Neural cell (in vitro differentiated cells): ENCODE measurements at regions not wholly inside any gene's neighbourhood (a gene's known extent, or its start where the extent isn't known, plus 50 kb on each side); places are given as distances from the start of the nearest gene placed in this dataset.
"Not testable (repeated sequence)": the region's sequence is repeated elsewhere in the genome, so short reads cannot be mapped to it uniquely, and the experiment has no call there.

Experiments used
- H2AFZ ChIP-seq: fragments of 200-600, 300-800 bp; sonication (generic), shearing (Covaris generic); 2 replicates; pipeline ENCODE4 v1.6.0; 2014; ENCODE audit warnings: low read depth, mild to moderate bottlenecking, antibody characterized with exemption, low read length, moderate library complexity
- H3F3A ChIP-seq: fragments of 200-600 bp; shearing (Covaris generic); 2 replicates; pipeline ENCODE4 v1.6.1; 2016; ENCODE audit warnings: mild to moderate bottlenecking, moderate library complexity, mixed read lengths, antibody characterized with exemption, low read length; ENCODE audit not compliant: insufficient read depth, poor library complexity, severe bottlenecking
- H3K27ac ChIP-seq: fragments of 200-600, 300-800 bp; sonication (generic), shearing (Covaris generic); 2 replicates; pipeline ENCODE4 v1.5.1; 2014; ENCODE audit warnings: mild to moderate bottlenecking, low read length, moderate library complexity
- H3K27me3 ChIP-seq: fragments of 300-800, 200-600 bp; sonication (generic), shearing (Covaris generic); 2 replicates; pipeline ENCODE4 v1.6.0; 2014; ENCODE audit warnings: mild to moderate bottlenecking, low read depth, low read length, moderate library complexity; ENCODE audit not compliant: insufficient read depth
- H3K36me3 ChIP-seq: fragments of 300-800, 200-600 bp; sonication (generic), shearing (Covaris generic); 2 replicates; pipeline ENCODE4 v1.5.1; 2014; ENCODE audit warnings: mild to moderate bottlenecking, antibody characterized with exemption, low read length, moderate library complexity; ENCODE audit not compliant: insufficient read depth
- H3K4me2 ChIP-seq: fragments of 300-800, 200-600 bp; sonication (generic), shearing (Covaris generic); 2 replicates; pipeline ENCODE4 v1.6.0; 2014; ENCODE audit warnings: mild to moderate bottlenecking, low read length
- H3K4me3 ChIP-seq: fragments of 300-800, 200-600 bp; sonication (generic), shearing (Covaris generic); 2 replicates; pipeline ENCODE4 v1.5.1; 2014; ENCODE audit warnings: mild to moderate bottlenecking, low read length, moderate library complexity
- H3K79me2 ChIP-seq: fragments of 200-600 bp; shearing (Covaris generic); replicated peaks from 2 replicates; pipeline ENCODE4 v1.6.0; 2014; ENCODE audit warnings: mild to moderate bottlenecking, low read length, moderate library complexity; ENCODE audit not compliant: insufficient read depth
- H3K9ac ChIP-seq: fragments of 300-800, 200-600 bp; sonication (generic), shearing (Covaris generic); 2 replicates; pipeline ENCODE4 v1.6.1; 2016; ENCODE audit warnings: mild to moderate bottlenecking, low read length, mixed read lengths
- H3K9me2 ChIP-seq: fragments of 200-600 bp; shearing (Covaris generic); 2 replicates; pipeline ENCODE4 v1.6.1; 2016; ENCODE audit warnings: mild to moderate bottlenecking, low read length, mixed read lengths; ENCODE audit not compliant: insufficient read depth
- H3K9me3 ChIP-seq: fragments of 200-600, 300-800 bp; sonication (generic), shearing (Covaris generic); 2 replicates; pipeline ENCODE4 v1.6.1; 2016; ENCODE audit warnings: mild to moderate bottlenecking, mixed run types, low read length, moderate library complexity, mixed read lengths
- H4K20me1 ChIP-seq: fragments of 200-600 bp; shearing (Covaris generic); 2 replicates; pipeline ENCODE4 v1.6.1; 2016; ENCODE audit warnings: mild to moderate bottlenecking, mixed run types; ENCODE audit not compliant: insufficient read depth
- CTCF ChIP-seq: fragments of 450-650 bp; IDR thresholded peaks from 2 replicates; pipeline ENCODE4 v1.5.1; 2014; ENCODE audit warnings: antibody characterized with exemption, mild to moderate bottlenecking, moderate library complexity; ENCODE audit not compliant: poor library complexity, severe bottlenecking
- EP300 ChIP-seq: fragments of 450-650 bp; conservative IDR thresholded peaks from 2 replicates; pipeline ENCODE4 v1.6.1; 2014; ENCODE audit warnings: antibody characterized with exemption, mild to moderate bottlenecking, moderate library complexity; ENCODE audit not compliant: poor library complexity, severe bottlenecking
- EZH2 ChIP-seq: fragments of 200-600, 300-800 bp; shearing (Covaris generic), sonication (generic); IDR thresholded peaks from 2 replicates; pipeline ENCODE4 v1.6.1; 2014; ENCODE audit warnings: antibody characterized with exemption, low read length, borderline replicate concordance, mild to moderate bottlenecking; ENCODE audit not compliant: insufficient read depth, poor library complexity, severe bottlenecking
- MXI1 ChIP-seq: fragments of 450-650 bp; conservative IDR thresholded peaks from 2 replicates; pipeline ENCODE4 v1.6.1; 2014; ENCODE audit warnings: antibody characterized with exemption, mild to moderate bottlenecking; ENCODE audit not compliant: poor library complexity, severe bottlenecking
- POLR2AphosphoS5 ChIP-seq: IDR thresholded peaks from 2 replicates; pipeline ENCODE4 v1.6.1; 2012
- RAD21 ChIP-seq: fragments of 450-650 bp; conservative IDR thresholded peaks from 2 replicates; pipeline ENCODE4 v1.6.1; 2014; ENCODE audit warnings: antibody characterized with exemption, mild to moderate bottlenecking, moderate library complexity
- REST ChIP-seq: IDR thresholded peaks from 2 replicates; pipeline ENCODE4 v1.6.1; 2012; ENCODE audit warnings: borderline replicate concordance
- TAF1 ChIP-seq: IDR thresholded peaks from 2 replicates; pipeline ENCODE4 v1.6.1; 2012; ENCODE audit warnings: low read depth

- no peaks in the 10 kb centered on the region for H4K20me1 ChIP-seq
- no peak overlapping the region for H3K4me2 ChIP-seq
- no peak overlapping the region for H3K9ac ChIP-seq
- H3K27ac ChIP-seq: no peak overlapping the region
- no peaks in the 10 kb centered on the region for H3K9me3 ChIP-seq
- TF ChIP-seq RAD21: no peak
- TF ChIP-seq POLR2AphosphoS5: no peak
- TF ChIP-seq REST: no peak
- TF ChIP-seq TAF1: no peak
- TF ChIP-seq EZH2: no peak
- no peak for TF ChIP-seq EP300
- no peak for TF ChIP-seq CTCF
- no peaks in the 10 kb centered on the region for H3F3A ChIP-seq
- no peaks in the 10 kb centered on the region for H3K9me2 ChIP-seq
- no peaks in the 10 kb centered on the region for H3K27me3 ChIP-seq
- H3K79me2 ChIP-seq: no peaks in the 10 kb centered on the region
- no peaks in the 10 kb centered on the region for H3K36me3 ChIP-seq
- H2AFZ ChIP-seq: no peak overlapping the region
- no peak overlapping the region for H3K4me3 ChIP-seq
Observed at GRCh38 chr17:71024969-71025368, 855.6 kb downstream of the KCNJ2 start.

GRCh38 chr17:71029246-71029645 is 859.9 kb downstream of the KCNJ2 start:
- Histone ChIP-seq H3K27ac (no peak overlapping the region), H3K79me2 (no peaks in the 10 kb centered on the region)
- TF ChIP-seq REST: no peak
- TF ChIP-seq MXI1: no peak
- no peak for TF ChIP-seq RAD21
- no peak for TF ChIP-seq EZH2
- no peak for TF ChIP-seq TAF1
- TF ChIP-seq EP300: no peak

GRCh38 chr17:71031286-71031685 is 862.0 kb downstream of the KCNJ2 start:
- not testable (repeated sequence) for H3K27ac ChIP-seq, H3K27me3 ChIP-seq, H3F3A ChIP-seq, H3K9me2 ChIP-seq, H3K9ac ChIP-seq, H3K36me3 ChIP-seq, H3K4me3 ChIP-seq, H4K20me1 ChIP-seq, H2AFZ ChIP-seq, H3K4me2 ChIP-seq, H3K79me2 ChIP-seq, H3K9me3 ChIP-seq

More at GRCh38 chr17:71029246-71029645, 859.9 kb downstream of the KCNJ2 start:
- Histone ChIP-seq H4K20me1 (no peaks in the 10 kb centered on the region), H3K36me3 (no peaks in the 10 kb centered on the region), H3K27me3 (no peaks in the 10 kb centered on the region), H3F3A (peaks cover 4% of the 10 kb centered on the region), H3K4me2 (no peak overlapping the region), H3K9me3 (no peaks in the 10 kb centered on the region), H3K9ac (no peak overlapping the region), H3K4me3 (no peak overlapping the region), H3K9me2 (no peaks in the 10 kb centered on the region), H2AFZ (no peak overlapping the region)
